Neutrophil (primary cell): ENCODE measurements at regions not wholly inside any gene's neighbourhood (a gene's known extent, or its start where the extent isn't known, plus 50 kb on each side); places are given as distances from the start of the nearest gene placed in this dataset.

Experiments
- H3K27ac ChIP-seq: fragments of 200-600 bp; sonication (generic); 2 replicates; pipeline ENCODE4 v1.5.1; 2016; ENCODE audit warnings: mild to moderate bottlenecking, moderate library complexity
- H3K27me3 ChIP-seq: fragments of 200-600 bp; sonication (generic); 2 replicates; pipeline ENCODE4 v1.6.0; 2016; ENCODE audit warnings: mild to moderate bottlenecking
- H3K36me3 ChIP-seq: fragments of 200-600 bp; sonication (generic); 2 replicates; pipeline ENCODE4 v1.5.1; 2017
- H3K4me1 ChIP-seq, 2 experiments: fragments of 200-600 bp in 1 of 2; sonication (generic) in 1 of 2; 1 replicate in 1 of 2; 2 replicates in 1 of 2; pipeline versions ENCODE4 v1.5.1 to v1.6.1; 2013 to 2016; ENCODE audit warnings: low read depth in 1 of 2, low read length in 1 of 2, mild to moderate bottlenecking in 1 of 2, moderate library complexity in 1 of 2; ENCODE audit not compliant: control insufficient read depth in 1 of 2, insufficient read depth in 1 of 2
- H3K4me3 ChIP-seq, 2 experiments: fragments of 200-600 bp in 1 of 2; sonication (generic) in 1 of 2; 1 replicate in 1 of 2; 2 replicates in 1 of 2; pipeline ENCODE4 v1.5.1; 2013 to 2016; ENCODE audit warnings: low read depth in 1 of 2, low read length in 1 of 2, mild to moderate bottlenecking in 1 of 2, moderate library complexity in 1 of 2
- H3K9me3 ChIP-seq: fragments of 200-600 bp; sonication (generic); 2 replicates; pipeline ENCODE4 v1.5.1; 2016
- CTCF ChIP-seq: fragments of 200-600 bp; sonication (generic); IDR thresholded peaks from 2 replicates; pipeline ENCODE4 v1.5.1; 2016; ENCODE audit warnings: antibody characterized with exemption

GRCh38 chr4:176843710-176844109 is 51.0 kb upstream of the VEGFC start:
- H3K4me3 ChIP-seq, result no peak overlapping the region
- no peak for TF ChIP-seq CTCF
- H3K27ac ChIP-seq, result no peak overlapping the region
- no peaks in the 10 kb centered on the region for H3K4me1 ChIP-seq
- H3K27me3 ChIP-seq, result no peaks in the 10 kb centered on the region
- H3K9me3 ChIP-seq, result no peaks in the 10 kb centered on the region
- no peaks in the 10 kb centered on the region for H3K36me3 ChIP-seq

- Histone ChIP-seq H3K4me3 (no peak overlapping the region), H3K4me1 (no peaks in the 10 kb centered on the region), H3K36me3 (no peaks in the 10 kb centered on the region), H3K9me3 (no peaks in the 10 kb centered on the region), H3K27me3 (no peaks in the 10 kb centered on the region), H3K27ac (no peak overlapping the region)
- no peak for TF ChIP-seq CTCF
These were observed 51.7 kb upstream of the VEGFC start for GRCh38 chr4:176844448-176844847.

GRCh38 chr4:176845636-176846035 is 52.9 kb upstream of the VEGFC start:
- no peak for TF ChIP-seq CTCF
- no peaks in the 10 kb centered on the region for H3K36me3 ChIP-seq
- no peak overlapping the region for H3K27ac ChIP-seq
- H3K9me3 ChIP-seq, result no peaks in the 10 kb centered on the region
- no peaks in the 10 kb centered on the region for H3K27me3 ChIP-seq
- H3K4me3 ChIP-seq, result no peak overlapping the region
- H3K4me1 ChIP-seq, result no peaks in the 10 kb centered on the region

GRCh38 chr4:176849076-176849475 is 56.4 kb upstream of the VEGFC start:
- Histone ChIP-seq H3K9me3 (no peaks in the 10 kb centered on the region), H3K4me3 (no peak overlapping the region), H3K27me3 (no peaks in the 10 kb centered on the region), H3K36me3 (no peaks in the 10 kb centered on the region), H3K4me1 (no peaks in the 10 kb centered on the region), H3K27ac (no peak overlapping the region)
- TF ChIP-seq CTCF, result no peak

- Histone ChIP-seq H3K4me3 (no peak overlapping the region), H3K36me3 (no peaks in the 10 kb centered on the region), H3K9me3 (no peaks in the 10 kb centered on the region), H3K27me3 (no peaks in the 10 kb centered on the region), H3K27ac (no peak overlapping the region), H3K4me1 (no peaks in the 10 kb centered on the region)
- no peak for TF ChIP-seq CTCF
These were observed 57.7 kb upstream of the VEGFC start for GRCh38 chr4:176850436-176850835.

GRCh38 chr4:176856421-176856820 is 63.7 kb upstream of the VEGFC start:
- no peak for TF ChIP-seq CTCF
- Histone ChIP-seq H3K27ac (no peak overlapping the region), H3K27me3 (no peaks in the 10 kb centered on the region), H3K4me1 (no peaks in the 10 kb centered on the region), H3K4me3 (no peak overlapping the region), H3K36me3 (no peaks in the 10 kb centered on the region), H3K9me3 (no peaks in the 10 kb centered on the region)
